ENCODE measurements at regions not wholly inside any gene's neighbourhood (a gene's known extent, or its start where the extent isn't known, plus 50 kb on each side); places are given as distances from the start of the nearest gene placed in this dataset.

- TF ChIP-seq POLR2AphosphoS5 (IDR thresholded peaks at IDR 0.05; ENCODE audit: low read depth, low read length) (no peak), CTCF (IDR thresholded peaks at IDR 0.05) (no peak), TCF7L2 (IDR thresholded peaks at IDR 0.05; ENCODE audit: low read depth, low read length) (no peak), REST (IDR thresholded peaks at IDR 0.05; ENCODE audit: insufficient read depth in 1 of 2, low read depth in 2 of 2, low read length in 1 of 2) (no peak)
Observed at GRCh38 chr21:35782667-35783066, 277.7 kb downstream of the SETD4 start.
